ENCODE measurements at regions not wholly inside any gene's neighbourhood (a gene's known extent, or its start where the extent isn't known, plus 50 kb on each side); places are given as distances from the start of the nearest gene placed in this dataset.

GRCh38 chr12:46483572-46484395 is 111.2 kb upstream of the SLC38A2 start:
- Histone ChIP-seq H3K27ac (ENCODE audit: low read length) (no peak overlapping the region), H3K4me2 (ENCODE audit: low read length) (no peak overlapping the region), H3K27me3 (ENCODE audit: insufficient read depth, low read depth, low read length) (no peaks in the 10 kb centered on the region), H2AFZ (ENCODE audit: low read depth, low read length) (no peak overlapping the region), H3K79me2 (replicated peaks; ENCODE audit: insufficient read depth, low read length) (no peaks in the 10 kb centered on the region), H3K4me3 (ENCODE audit: low read length) (no peak overlapping the region), H3K9me3 (ENCODE audit: low read length) (no peaks in the 10 kb centered on the region), H3K9me2 (ENCODE audit: insufficient read depth, low read length) (no peaks in the 10 kb centered on the region), H4K20me1 (ENCODE audit: insufficient read depth) (no peaks in the 10 kb centered on the region), H3K9ac (ENCODE audit: low read length) (no peak overlapping the region), H3K36me3 (ENCODE audit: insufficient read depth, low read length) (no peaks in the 10 kb centered on the region), H3F3A (ENCODE audit: insufficient read depth, low read length, poor library complexity, severe bottlenecking) (no peaks in the 10 kb centered on the region)
- no peak for TF ChIP-seq REST (IDR thresholded peaks at IDR 0.05; ENCODE audit: borderline replicate concordance)
- TF ChIP-seq SMC3 (conservative IDR thresholded peaks at IDR 0.05; ENCODE audit: poor library complexity): no peak
- no peak for TF ChIP-seq TAF1 (IDR thresholded peaks at IDR 0.05; ENCODE audit: low read depth)
- no peak for TF ChIP-seq RAD21 (conservative IDR thresholded peaks at IDR 0.05)
- no peak for TF ChIP-seq MXI1 (conservative IDR thresholded peaks at IDR 0.05; ENCODE audit: poor library complexity, severe bottlenecking)
- no peak for TF ChIP-seq POLR2AphosphoS5 (IDR thresholded peaks at IDR 0.05)
- no peak for TF ChIP-seq EZH2 (IDR thresholded peaks at IDR 0.05; ENCODE audit: borderline replicate concordance, insufficient read depth, low read length, poor library complexity, severe bottlenecking)
- TF ChIP-seq EP300 (conservative IDR thresholded peaks at IDR 0.05; ENCODE audit: poor library complexity, severe bottlenecking): no peak
- TF ChIP-seq, protein P1, sequence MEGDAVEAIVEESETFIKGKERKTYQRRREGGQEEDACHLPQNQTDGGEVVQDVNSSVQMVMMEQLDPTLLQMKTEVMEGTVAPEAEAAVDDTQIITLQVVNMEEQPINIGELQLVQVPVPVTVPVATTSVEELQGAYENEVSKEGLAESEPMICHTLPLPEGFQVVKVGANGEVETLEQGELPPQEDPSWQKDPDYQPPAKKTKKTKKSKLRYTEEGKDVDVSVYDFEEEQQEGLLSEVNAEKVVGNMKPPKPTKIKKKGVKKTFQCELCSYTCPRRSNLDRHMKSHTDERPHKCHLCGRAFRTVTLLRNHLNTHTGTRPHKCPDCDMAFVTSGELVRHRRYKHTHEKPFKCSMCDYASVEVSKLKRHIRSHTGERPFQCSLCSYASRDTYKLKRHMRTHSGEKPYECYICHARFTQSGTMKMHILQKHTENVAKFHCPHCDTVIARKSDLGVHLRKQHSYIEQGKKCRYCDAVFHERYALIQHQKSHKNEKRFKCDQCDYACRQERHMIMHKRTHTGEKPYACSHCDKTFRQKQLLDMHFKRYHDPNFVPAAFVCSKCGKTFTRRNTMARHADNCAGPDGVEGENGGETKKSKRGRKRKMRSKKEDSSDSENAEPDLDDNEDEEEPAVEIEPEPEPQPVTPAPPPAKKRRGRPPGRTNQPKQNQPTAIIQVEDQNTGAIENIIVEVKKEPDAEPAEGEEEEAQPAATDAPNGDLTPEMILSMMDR (IDR thresholded peaks at IDR 0.05; ENCODE audit: poor library complexity, severe bottlenecking): no peak

DNA sequence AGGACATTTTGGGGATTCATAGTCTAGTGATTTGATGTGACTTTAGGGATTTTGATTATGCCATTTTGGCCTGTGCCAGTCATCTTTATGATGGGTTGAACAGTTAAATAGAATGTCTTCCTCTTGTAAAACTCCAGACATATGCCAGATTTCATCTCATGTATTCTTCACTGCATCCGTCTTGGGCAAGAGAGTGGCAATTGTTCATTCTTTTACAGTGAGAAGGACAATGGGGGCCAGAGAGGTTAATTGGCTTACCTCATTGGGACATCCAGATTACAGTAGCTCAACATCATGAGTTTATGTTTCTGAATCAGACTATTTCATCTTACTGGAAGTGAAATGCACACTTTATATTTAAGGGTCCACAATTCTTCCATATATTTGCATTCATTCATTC is 108.2 kb upstream of the SLC38A2 start:
- Histone ChIP-seq H2AFZ (ENCODE audit: low read depth, low read length) (no peak overlapping the region), H3K36me3 (ENCODE audit: insufficient read depth, low read length) (no peaks in the 10 kb centered on the region), H4K20me1 (ENCODE audit: insufficient read depth) (no peaks in the 10 kb centered on the region), H3K27me3 (ENCODE audit: insufficient read depth, low read depth, low read length) (no peaks in the 10 kb centered on the region), H3K4me3 (ENCODE audit: low read length) (no peak overlapping the region), H3F3A (ENCODE audit: insufficient read depth, low read length, poor library complexity, severe bottlenecking) (no peaks in the 10 kb centered on the region), H3K4me2 (ENCODE audit: low read length) (no peak overlapping the region), H3K9me3 (ENCODE audit: low read length) (no peaks in the 10 kb centered on the region), H3K9me2 (ENCODE audit: insufficient read depth, low read length) (no peaks in the 10 kb centered on the region), H3K27ac (ENCODE audit: low read length) (no peak overlapping the region), H3K79me2 (replicated peaks; ENCODE audit: insufficient read depth, low read length) (no peaks in the 10 kb centered on the region), H3K9ac (ENCODE audit: low read length) (no peak overlapping the region)
- TF ChIP-seq RAD21 (conservative IDR thresholded peaks at IDR 0.05) (no peak), EP300 (conservative IDR thresholded peaks at IDR 0.05; ENCODE audit: poor library complexity, severe bottlenecking) (no peak), POLR2AphosphoS5 (IDR thresholded peaks at IDR 0.05) (no peak), SMC3 (conservative IDR thresholded peaks at IDR 0.05; ENCODE audit: poor library complexity) (no peak), TAF1 (IDR thresholded peaks at IDR 0.05; ENCODE audit: low read depth) (no peak), EZH2 (IDR thresholded peaks at IDR 0.05; ENCODE audit: borderline replicate concordance, insufficient read depth, low read length, poor library complexity, severe bottlenecking) (no peak), REST (IDR thresholded peaks at IDR 0.05; ENCODE audit: borderline replicate concordance) (no peak), MXI1 (conservative IDR thresholded peaks at IDR 0.05; ENCODE audit: poor library complexity, severe bottlenecking) (no peak)
- TF ChIP-seq, protein P1 (IDR thresholded peaks at IDR 0.05; ENCODE audit: poor library complexity, severe bottlenecking): no peak
